Astrocyte (in vitro differentiated cells and primary cell): ENCODE measurements at regions not wholly inside any gene's neighbourhood (a gene's known extent, or its start where the extent isn't known, plus 50 kb on each side); places are given as distances from the start of the nearest gene placed in this dataset.

ENCODE experiments used
- CTCF ChIP-seq: IDR thresholded peaks from 2 replicates; pipeline ENCODE4 v1.5.1; 2011; ENCODE audit warnings: low read depth, mild to moderate bottlenecking, inconsistent platforms, low read length, moderate library complexity; ENCODE audit not compliant: insufficient read depth
- EZH2 ChIP-seq: IDR thresholded peaks from 2 replicates; pipeline ENCODE4 v1.6.1; 2012; ENCODE audit warnings: mild to moderate bottlenecking, low read length, inconsistent platforms; ENCODE audit not compliant: insufficient read depth

GRCh38 chr18:24740829-24741228, 280.4 kb downstream of the HRH4 start:
- TF ChIP-seq CTCF: no peak
- no peak for TF ChIP-seq EZH2
